SK-N-SH (cell line): ENCODE measurements at regions not wholly inside any gene's neighbourhood (a gene's known extent, or its start where the extent isn't known, plus 50 kb on each side); places are given as distances from the start of the nearest gene placed in this dataset.

Experiments
- CTCF ChIA-PET: fragments of 300-600, 350-600 bp; formaldehyde crosslinking; extraction: SDS; loops from one replicate; lab custom pipeline; 2021; lab: Yijun Ruan, JAX
- POLR2A ChIA-PET: fragments of 350-600 bp; sonication (Branson Sonifier 250); formaldehyde crosslinking; extraction: SDS; loops from one replicate; lab custom pipeline; 2020; ENCODE audit warnings: antibody characterized with exemption, inconsistent platforms; lab: Yijun Ruan, JAX
- DNase-seq: peaks from one replicate; pipeline ENCODE4 v3.0.0; 2012
- H2AFZ ChIP-seq: fragments of 200-600 bp; sonication (generic); 2 replicates; pipeline ENCODE4 v1.8.1; 2016; ENCODE audit warnings: antibody characterized with exemption, mild to moderate bottlenecking, low read depth
- H3F3A ChIP-seq: fragments of 200-600 bp; sonication (generic); replicated peaks from 2 replicates; pipeline ENCODE3; 2016; ENCODE audit warnings: antibody characterized with exemption, mild to moderate bottlenecking; ENCODE audit not compliant: insufficient read depth
- H3K27ac ChIP-seq, 2 experiments: fragments of 200-500 bp in 1 of 2; fragments of 200-600 bp in 1 of 2; sonication (Bioruptor generic) in 1 of 2; sonication (generic), shearing (Covaris generic) in 1 of 2; 2 replicates each; pipeline versions ENCODE4 v1.5.1 to v1.6.1; 2014 to 2016; ENCODE audit warnings: low read depth in 2 of 2, inconsistent platforms in 1 of 2, low read length in 1 of 2, mild to moderate bottlenecking in 1 of 2, mixed read lengths in 1 of 2
- H3K27me3 ChIP-seq: fragments of 200-600 bp; sonication (generic), shearing (Covaris generic); 2 replicates; pipeline ENCODE4 v1.6.1; 2016; ENCODE audit warnings: mixed run types; ENCODE audit not compliant: insufficient read depth
- H3K36me3 ChIP-seq, 2 experiments: fragments of 200-500 bp in 1 of 2; fragments of 200-600 bp in 1 of 2; sonication (Bioruptor generic) in 1 of 2; sonication (generic) in 1 of 2; replicated peaks in 1 of 2; 2 replicates each; pipeline versions ENCODE3 to v1.5.1; 2014 to 2016; ENCODE audit warnings: low read length in 1 of 2, mild to moderate bottlenecking in 1 of 2; ENCODE audit not compliant: insufficient read depth in 2 of 2, control insufficient read depth in 1 of 2
- H3K4me1 ChIP-seq, 2 experiments: fragments of 200-500 bp in 1 of 2; fragments of 200-600 bp in 1 of 2; sonication (Bioruptor generic) in 1 of 2; sonication (generic), shearing (Covaris generic) in 1 of 2; 2 replicates each; pipeline versions ENCODE4 v1.5.1 to v1.6.1; 2014 to 2016; ENCODE audit warnings: low read depth in 1 of 2, low read length in 1 of 2, mixed run types in 1 of 2; ENCODE audit not compliant: insufficient read depth in 2 of 2, control insufficient read depth in 1 of 2
- H3K4me2 ChIP-seq: fragments of 200-600 bp; sonication (generic), shearing (Covaris generic); 2 replicates; pipeline ENCODE4 v1.6.1; 2017; ENCODE audit warnings: mixed run types
- H3K4me3 ChIP-seq, 2 experiments: fragments of 200-500 bp in 1 of 2; fragments of 200-600 bp in 1 of 2; sonication (Bioruptor generic) in 1 of 2; sonication (generic), shearing (Covaris generic) in 1 of 2; 2 replicates each; pipeline versions ENCODE4 v1.5.1 to v1.8.1; 2014 to 2016; ENCODE audit warnings: low read depth in 2 of 2, inconsistent platforms in 1 of 2, low read length in 1 of 2, mild to moderate bottlenecking in 1 of 2, mixed read lengths in 1 of 2, moderate library complexity in 1 of 2
- H3K79me2 ChIP-seq: fragments of 200-600 bp; sonication (generic); 2 replicates; pipeline ENCODE4 v1.8.1; 2017; ENCODE audit warnings: mild to moderate bottlenecking; ENCODE audit not compliant: insufficient read depth
- H3K9ac ChIP-seq: fragments of 200-600 bp; sonication (generic); 2 replicates; pipeline ENCODE4 v1.6.1; 2017; ENCODE audit warnings: mixed run types
- H3K9me2 ChIP-seq: fragments of 200-600 bp; sonication (generic); 2 replicates; pipeline ENCODE4 v1.6.1; 2017; ENCODE audit warnings: mixed run types
- H3K9me3 ChIP-seq: fragments of 200-600 bp; sonication (generic); 2 replicates; pipeline ENCODE4 v1.6.1; 2017; ENCODE audit warnings: mixed run types, mild to moderate bottlenecking, moderate library complexity
- H4K20me1 ChIP-seq: fragments of 200-600 bp; sonication (generic); 2 replicates; pipeline ENCODE4 v1.6.1; 2017; ENCODE audit warnings: mild to moderate bottlenecking, mixed run types; ENCODE audit not compliant: insufficient read depth
- EP300 ChIP-seq, 2 experiments: IDR thresholded peaks; 2 replicates each; pipeline versions ENCODE4 v1.4.0 to v1.6.1; 2012; ENCODE audit warnings: borderline replicate concordance in 1 of 2, low read depth in 1 of 2, low read length in 1 of 2
- FOXJ3 ChIP-seq: sonication (generic); formaldehyde crosslinking; IDR thresholded peaks from 2 replicates; pipeline ENCODE4 v1.5.1; 2020; ENCODE audit warnings: mild to moderate bottlenecking, missing genetic modification reagents
- NRF1 ChIP-seq: IDR thresholded peaks from 2 replicates; pipeline ENCODE4 v1.6.1; 2012; ENCODE audit warnings: low read depth, mild to moderate bottlenecking, low read length
- POLR2AphosphoS5 ChIP-seq: IDR thresholded peaks from 2 replicates; pipeline ENCODE4 v1.6.1; 2012; ENCODE audit warnings: low read depth, low read length
- RCOR1 ChIP-seq: fragments of 150-350 bp; IDR thresholded peaks from 2 replicates; pipeline ENCODE4 v1.6.1; 2017; ENCODE audit warnings: antibody characterized with exemption, low read length
- RXRA ChIP-seq: IDR thresholded peaks from 2 replicates; pipeline ENCODE4 v1.4.0; 2012; ENCODE audit warnings: low read depth, mild to moderate bottlenecking, borderline replicate concordance
- TEAD4 ChIP-seq: IDR thresholded peaks from 2 replicates; pipeline ENCODE4 v1.4.0; 2012; ENCODE audit warnings: mild to moderate bottlenecking, borderline replicate concordance; ENCODE audit not compliant: insufficient read depth
- WGBS: methylation state at CpG from one replicate; pipeline ENCODE4 v1.1.6; 2017; ENCODE audit warnings: low lambda C conversion rate; 5-methylcytosine and 5-hydroxymethylcytosine counted together
- TF ChIP-seq, protein P1 (sequence below): IDR thresholded peaks from 2 replicates; pipeline ENCODE4; 2012
- TF ChIP-seq, protein P2 (sequence below): fragments of 200-600 bp; sonication (generic); IDR thresholded peaks from 2 replicates; pipeline ENCODE4 v1.6.1; 2017; ENCODE audit warnings: antibody characterized with exemption, mild to moderate bottlenecking, moderate library complexity
- TF ChIP-seq, protein P3 (sequence below): IDR thresholded peaks from 2 replicates; pipeline ENCODE4 v1.6.1; 2012; ENCODE audit warnings: mild to moderate bottlenecking, low read depth, low read length, moderate library complexity

DNA sequence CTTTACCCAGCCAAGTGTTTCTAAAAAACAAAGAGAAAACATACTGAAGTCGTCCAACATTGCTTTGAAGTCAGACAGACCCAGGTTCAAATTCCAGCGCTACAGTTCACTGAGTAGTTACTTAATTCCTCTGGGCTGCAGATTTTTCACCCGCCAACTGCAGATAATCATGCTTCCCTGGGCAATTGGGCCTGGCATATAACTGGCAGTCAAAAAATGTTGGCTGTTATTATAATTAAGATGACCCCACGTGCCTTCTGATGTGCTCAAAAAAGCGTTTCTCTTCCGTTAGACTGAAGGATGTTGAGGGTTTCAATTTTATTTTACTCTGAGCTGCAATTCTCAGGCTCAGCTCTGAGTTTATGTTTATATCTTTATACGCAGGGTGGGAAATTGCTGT is 156.1 kb upstream of the CITED2 start (continued):
- TF ChIP-seq, protein P1, sequence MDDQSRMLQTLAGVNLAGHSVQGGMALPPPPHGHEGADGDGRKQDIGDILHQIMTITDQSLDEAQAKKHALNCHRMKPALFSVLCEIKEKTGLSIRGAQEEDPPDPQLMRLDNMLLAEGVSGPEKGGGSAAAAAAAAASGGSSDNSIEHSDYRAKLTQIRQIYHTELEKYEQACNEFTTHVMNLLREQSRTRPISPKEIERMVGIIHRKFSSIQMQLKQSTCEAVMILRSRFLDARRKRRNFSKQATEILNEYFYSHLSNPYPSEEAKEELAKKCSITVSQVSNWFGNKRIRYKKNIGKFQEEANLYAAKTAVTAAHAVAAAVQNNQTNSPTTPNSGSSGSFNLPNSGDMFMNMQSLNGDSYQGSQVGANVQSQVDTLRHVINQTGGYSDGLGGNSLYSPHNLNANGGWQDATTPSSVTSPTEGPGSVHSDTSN: peak; percentile 79
- TF ChIP-seq TEAD4: no peak

DNA sequence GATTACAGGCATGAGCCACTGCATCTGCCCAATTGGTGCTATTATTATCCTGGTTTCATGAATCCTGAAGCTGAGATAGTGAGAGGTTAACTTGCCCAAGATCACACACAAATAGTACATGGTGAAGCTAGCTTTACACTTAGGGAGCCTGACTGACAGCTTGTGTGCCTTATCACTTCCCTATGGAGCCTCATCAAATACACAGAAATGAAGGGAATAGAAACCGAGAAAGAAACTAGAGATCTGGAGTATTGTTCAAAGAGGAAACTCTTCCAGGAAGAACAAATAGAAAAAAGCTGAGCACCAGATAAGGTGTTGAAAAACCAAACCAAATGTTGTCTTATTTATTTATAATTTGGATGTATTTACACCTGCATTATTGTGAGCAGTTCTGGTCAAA is 155.0 kb upstream of the CITED2 start:
- Histone ChIP-seq H3K4me2 (no peak overlapping the region), H3F3A (peaks cover 19% of the 10 kb centered on the region), H3K4me3 (no peak overlapping the region), H3K79me2 (no peaks in the 10 kb centered on the region), H3K4me1 (peaks cover 0 to 35% of the 10 kb centered on the region in 2 experiments), H4K20me1 (no peaks in the 10 kb centered on the region), H3K9me2 (no peaks in the 10 kb centered on the region), H3K27ac (peak overlapping the region in 1 of 2 experiments; percentile 39; a peak in 1 of 4 replicates), H3K27me3 (no peaks in the 10 kb centered on the region), H3K9ac (no peak overlapping the region), H3K36me3 (no peaks in the 10 kb centered on the region), H3K9me3 (no peaks in the 10 kb centered on the region), H2AFZ (no peak overlapping the region)
- POLR2A ChIA-PET: no interaction called here
- no peak for DNase-seq
- CTCF ChIA-PET: no interaction called here
- 70% methylated on average over 1 of the region's 1 CpG for WGBS
- TF ChIP-seq, protein P2, sequence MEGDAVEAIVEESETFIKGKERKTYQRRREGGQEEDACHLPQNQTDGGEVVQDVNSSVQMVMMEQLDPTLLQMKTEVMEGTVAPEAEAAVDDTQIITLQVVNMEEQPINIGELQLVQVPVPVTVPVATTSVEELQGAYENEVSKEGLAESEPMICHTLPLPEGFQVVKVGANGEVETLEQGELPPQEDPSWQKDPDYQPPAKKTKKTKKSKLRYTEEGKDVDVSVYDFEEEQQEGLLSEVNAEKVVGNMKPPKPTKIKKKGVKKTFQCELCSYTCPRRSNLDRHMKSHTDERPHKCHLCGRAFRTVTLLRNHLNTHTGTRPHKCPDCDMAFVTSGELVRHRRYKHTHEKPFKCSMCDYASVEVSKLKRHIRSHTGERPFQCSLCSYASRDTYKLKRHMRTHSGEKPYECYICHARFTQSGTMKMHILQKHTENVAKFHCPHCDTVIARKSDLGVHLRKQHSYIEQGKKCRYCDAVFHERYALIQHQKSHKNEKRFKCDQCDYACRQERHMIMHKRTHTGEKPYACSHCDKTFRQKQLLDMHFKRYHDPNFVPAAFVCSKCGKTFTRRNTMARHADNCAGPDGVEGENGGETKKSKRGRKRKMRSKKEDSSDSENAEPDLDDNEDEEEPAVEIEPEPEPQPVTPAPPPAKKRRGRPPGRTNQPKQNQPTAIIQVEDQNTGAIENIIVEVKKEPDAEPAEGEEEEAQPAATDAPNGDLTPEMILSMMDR: no peak
- TF ChIP-seq TEAD4: no peak
- TF ChIP-seq POLR2AphosphoS5: no peak
- TF ChIP-seq, protein P3, sequence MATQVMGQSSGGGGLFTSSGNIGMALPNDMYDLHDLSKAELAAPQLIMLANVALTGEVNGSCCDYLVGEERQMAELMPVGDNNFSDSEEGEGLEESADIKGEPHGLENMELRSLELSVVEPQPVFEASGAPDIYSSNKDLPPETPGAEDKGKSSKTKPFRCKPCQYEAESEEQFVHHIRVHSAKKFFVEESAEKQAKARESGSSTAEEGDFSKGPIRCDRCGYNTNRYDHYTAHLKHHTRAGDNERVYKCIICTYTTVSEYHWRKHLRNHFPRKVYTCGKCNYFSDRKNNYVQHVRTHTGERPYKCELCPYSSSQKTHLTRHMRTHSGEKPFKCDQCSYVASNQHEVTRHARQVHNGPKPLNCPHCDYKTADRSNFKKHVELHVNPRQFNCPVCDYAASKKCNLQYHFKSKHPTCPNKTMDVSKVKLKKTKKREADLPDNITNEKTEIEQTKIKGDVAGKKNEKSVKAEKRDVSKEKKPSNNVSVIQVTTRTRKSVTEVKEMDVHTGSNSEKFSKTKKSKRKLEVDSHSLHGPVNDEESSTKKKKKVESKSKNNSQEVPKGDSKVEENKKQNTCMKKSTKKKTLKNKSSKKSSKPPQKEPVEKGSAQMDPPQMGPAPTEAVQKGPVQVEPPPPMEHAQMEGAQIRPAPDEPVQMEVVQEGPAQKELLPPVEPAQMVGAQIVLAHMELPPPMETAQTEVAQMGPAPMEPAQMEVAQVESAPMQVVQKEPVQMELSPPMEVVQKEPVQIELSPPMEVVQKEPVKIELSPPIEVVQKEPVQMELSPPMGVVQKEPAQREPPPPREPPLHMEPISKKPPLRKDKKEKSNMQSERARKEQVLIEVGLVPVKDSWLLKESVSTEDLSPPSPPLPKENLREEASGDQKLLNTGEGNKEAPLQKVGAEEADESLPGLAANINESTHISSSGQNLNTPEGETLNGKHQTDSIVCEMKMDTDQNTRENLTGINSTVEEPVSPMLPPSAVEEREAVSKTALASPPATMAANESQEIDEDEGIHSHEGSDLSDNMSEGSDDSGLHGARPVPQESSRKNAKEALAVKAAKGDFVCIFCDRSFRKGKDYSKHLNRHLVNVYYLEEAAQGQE: no peak
- no peak for TF ChIP-seq NRF1
- TF ChIP-seq RXRA: no peak
- TF ChIP-seq EP300 (IDR thresholded peaks at IDR 0.05; ENCODE audit: borderline replicate concordance in 1 of 2, low read depth in 1 of 2, low read length in 1 of 2): no peak
- TF ChIP-seq RCOR1: no peak
- TF ChIP-seq FOXJ3 (CRISPR knock-in tag): no peak
